RPMI8226 (cell line): ENCODE measurements at regions not wholly inside any gene's neighbourhood (a gene's known extent, or its start where the extent isn't known, plus 50 kb on each side); places are given as distances from the start of the nearest gene placed in this dataset.
A peak's percentile ranks its signal among the peaks of the same experiment; 100 is the strongest.
"Not testable (repeated sequence)": the region's sequence is repeated elsewhere in the genome, so short reads cannot be mapped to it uniquely, and the experiment has no call there.

Experiments used
- DNase-seq: peaks from one replicate; pipeline ENCODE4 v3.0.0-alpha.2; 2015

DNA sequence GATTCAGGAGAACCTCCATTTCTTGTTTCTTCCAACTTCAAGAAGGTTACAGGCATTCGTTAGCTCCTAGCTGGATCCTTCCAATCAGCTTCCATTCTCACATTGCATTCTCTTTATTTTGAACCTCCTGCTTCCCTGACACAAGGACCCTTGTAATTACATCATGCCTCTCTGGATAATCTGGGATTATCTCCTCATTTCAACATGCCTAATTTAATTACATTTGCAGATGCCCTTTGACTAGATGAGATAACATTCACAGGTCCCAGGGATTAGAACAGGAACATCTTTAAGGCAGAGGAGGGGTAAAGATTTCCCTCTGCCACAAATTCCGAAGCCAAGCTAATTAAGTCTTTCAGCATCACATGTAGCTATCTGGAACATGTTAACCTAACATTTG, 753.8 kb upstream of the PCDH7 start:
- no peak for DNase-seq

DNA sequence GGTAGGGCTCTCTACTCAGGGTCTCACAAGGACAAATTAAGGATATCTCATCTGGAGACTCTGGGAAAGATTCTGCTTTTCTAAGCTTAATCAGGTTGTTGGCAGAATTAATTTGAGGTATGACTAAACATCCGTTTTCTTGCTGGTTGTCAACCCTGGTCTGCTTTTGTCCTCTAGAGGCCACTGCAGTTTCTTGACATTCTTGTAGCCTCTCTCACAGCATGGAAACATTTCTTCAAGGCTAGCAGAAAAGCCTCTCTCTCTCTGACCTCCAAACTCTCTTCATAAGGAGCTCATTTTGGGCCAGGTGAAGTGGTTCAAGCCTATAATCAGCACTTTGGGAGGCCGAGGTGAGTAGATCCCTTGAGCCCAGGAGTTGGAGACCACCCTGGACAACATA, 749.5 kb upstream of the PCDH7 start:
- peak; percentile 8 for DNase-seq

DNA sequence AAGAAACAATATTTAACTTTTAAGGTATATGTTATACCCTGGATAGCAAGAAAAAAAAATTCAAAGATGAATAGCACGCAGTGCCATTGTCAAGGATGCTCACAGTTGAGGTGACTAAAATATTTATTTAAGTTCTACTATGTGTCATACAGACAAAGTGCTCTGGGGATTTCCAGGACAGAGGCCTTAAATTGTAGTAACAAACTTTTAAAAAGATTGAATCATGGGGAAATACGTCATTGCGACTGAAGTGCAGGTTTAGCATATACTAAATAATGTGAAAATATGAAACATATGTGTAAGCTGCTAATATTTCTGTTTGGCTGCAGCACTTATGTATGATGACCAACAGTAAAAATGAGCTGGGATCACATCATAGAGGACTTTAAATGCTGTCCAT, 748.0 kb upstream of the PCDH7 start:
- no peak for DNase-seq

DNA sequence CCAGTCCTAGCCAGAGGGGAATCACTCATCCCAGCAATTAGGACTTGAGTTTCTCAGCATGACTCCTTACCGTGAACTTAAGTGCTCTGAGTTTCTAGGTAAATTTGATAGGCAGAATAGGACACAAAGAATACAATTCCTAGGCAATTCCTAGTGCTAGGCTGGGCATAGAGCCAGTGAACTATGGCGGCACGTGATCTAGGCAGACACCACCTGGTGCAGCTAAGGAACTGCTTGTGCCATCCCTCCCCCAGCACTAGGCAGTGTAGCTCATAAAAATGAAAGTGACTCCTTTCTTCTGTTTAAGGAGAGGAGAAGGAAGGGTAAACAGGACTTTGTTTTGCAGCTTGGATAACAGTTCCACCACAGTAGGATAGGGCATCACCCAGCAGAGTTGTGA, 736.3 kb upstream of the PCDH7 start:
- no peak for DNase-seq

DNA sequence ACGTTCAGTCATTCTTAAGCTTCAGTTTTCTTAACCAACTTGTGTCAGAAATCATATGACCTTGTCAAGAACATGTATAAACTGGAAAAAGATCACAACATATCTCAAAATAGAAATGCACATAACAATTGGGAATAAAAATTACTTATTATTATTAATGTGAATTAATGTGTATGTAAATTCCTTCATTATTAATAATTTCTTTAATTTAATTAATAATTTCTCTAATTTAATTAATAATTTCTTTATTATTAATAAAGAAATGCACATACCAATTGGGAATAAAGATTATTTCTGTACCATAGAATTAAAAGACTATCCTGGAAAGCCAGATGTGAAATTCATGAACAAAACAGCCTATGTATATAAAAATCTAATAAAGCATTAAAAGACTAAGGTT, 718.5 kb upstream of the PCDH7 start:
- no peak for DNase-seq

DNA sequence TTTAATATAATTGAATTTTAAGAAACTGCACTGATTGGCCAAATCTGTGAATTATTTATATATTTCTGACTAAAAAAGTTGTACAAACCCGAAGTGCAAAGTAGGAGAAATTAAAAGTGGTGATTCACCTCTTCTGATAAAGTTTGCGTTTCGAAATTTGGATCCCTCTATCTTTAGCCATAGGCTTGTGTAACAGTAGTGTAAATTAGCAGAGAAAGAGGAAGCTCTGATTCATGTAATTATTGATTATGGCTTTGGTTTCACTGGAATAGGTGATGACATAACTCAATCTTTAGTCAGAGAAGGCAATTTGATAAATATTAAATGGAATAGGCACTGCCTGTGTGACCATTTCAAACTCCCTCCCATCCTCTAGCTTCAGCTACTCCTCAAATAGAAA, 717.8 kb upstream of the PCDH7 start:
- no peak for DNase-seq

DNA sequence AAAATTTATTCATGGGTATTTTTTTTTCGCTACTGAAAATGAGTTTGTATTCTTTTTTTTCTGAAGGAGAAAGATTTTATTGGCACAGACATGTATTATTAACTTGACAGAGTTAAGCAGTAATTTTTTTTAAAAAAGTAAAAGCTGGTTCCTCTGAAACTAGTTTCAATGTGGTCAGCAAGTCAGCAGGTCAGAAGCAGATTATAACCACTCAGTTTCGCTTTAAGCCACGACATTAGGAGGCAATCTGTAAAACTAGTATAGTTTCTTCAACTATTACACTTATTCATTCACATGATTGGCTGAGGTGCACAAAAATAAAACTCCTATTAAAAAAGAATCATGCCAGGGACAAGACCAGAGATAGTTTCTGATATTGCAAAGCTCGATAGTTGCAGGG, 714.2 kb upstream of the PCDH7 start:
- no peak for DNase-seq

DNA sequence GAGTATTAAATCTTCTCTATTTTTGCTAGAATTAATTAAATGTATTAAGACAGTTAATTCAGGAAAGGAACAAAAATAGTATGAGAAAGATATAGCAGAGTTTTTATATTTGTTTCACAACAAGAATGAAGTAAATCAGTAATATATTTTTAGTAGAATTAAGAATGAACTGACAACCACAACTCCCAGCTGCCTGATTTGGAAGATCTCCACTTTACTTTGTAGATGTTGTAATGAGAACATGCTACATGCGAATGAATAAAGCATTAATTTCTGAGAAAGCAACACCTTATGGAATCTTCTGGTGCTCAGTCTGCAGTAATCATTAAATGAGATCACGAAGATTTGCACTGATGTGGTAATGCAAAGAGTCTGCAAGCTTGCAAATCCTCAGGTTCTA, 695.6 kb upstream of the PCDH7 start:
- DNase-seq = no peak

DNA sequence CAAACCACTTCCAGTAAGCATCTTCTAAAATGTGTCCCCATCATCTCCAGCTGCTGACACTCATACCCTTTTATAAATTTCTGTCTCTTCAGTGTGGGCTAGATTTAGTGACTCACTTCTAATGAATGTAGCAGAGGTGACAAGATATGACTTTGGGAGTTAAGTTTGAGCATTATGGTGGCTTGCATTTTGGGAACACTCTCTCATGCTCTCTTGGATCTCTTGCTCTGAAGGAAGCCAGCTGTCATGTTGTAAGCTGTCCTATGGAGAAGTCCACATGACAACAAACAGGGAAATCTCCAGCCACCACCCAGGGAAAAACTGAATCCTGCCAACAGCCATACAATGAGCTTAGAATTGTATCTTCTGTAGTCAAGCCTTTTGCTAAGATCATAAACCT, 691.3 kb upstream of the PCDH7 start:
- no peak for DNase-seq

DNA sequence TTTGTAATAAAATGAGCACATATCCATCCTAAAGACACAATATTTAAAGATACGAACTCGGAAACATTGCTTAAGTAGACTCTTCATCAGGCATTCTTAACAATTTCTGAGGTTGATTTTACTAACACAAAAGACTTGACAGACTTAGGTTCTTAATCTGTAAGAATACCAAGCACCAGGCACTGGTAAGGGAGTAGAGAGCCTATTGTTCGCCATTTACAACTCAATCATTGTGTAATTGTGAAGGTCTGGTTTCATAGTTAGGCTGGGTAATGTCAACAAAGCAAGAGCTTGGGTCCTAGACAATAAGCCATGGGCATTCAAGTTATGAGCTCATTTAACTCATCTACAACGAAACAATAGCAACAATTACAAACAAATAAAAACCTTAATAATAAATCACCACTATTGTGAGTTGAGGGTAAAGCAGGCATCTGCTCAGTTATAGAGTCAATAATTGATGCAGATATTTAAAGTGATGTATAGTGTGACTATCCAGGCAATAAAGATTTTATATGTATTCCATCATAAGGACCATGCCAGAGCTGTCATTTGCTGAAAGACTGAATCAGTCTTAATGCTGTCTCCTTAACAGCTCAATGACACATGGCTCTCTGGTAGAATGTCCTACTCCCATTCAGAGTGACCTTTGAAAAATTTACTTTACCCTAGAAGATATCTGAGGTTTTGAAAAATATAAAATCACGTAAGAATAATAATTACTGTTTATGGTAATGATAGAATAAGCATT, 664.0 kb upstream of the PCDH7 start:
- no peak for DNase-seq

DNA sequence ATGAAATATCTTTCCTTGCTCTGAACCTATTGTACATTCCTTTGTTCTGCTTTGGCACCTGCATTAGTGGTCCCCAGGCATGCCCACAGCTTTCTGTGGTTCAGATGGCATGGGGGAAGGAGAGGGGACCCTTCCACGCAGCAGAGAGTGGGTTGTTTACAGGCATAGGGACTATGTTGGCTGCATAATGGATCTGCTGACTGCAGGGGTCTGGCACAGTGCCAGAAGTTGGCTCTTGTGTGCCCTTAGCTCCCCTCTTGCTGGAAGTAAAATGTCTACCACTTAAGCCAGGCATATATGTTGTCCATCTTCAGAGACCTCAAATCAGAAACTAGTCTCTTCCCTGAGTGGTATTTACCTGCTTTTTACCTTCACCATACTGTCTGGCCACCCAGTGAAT, 651.9 kb upstream of the PCDH7 start:
- DNase-seq = no peak

DNA sequence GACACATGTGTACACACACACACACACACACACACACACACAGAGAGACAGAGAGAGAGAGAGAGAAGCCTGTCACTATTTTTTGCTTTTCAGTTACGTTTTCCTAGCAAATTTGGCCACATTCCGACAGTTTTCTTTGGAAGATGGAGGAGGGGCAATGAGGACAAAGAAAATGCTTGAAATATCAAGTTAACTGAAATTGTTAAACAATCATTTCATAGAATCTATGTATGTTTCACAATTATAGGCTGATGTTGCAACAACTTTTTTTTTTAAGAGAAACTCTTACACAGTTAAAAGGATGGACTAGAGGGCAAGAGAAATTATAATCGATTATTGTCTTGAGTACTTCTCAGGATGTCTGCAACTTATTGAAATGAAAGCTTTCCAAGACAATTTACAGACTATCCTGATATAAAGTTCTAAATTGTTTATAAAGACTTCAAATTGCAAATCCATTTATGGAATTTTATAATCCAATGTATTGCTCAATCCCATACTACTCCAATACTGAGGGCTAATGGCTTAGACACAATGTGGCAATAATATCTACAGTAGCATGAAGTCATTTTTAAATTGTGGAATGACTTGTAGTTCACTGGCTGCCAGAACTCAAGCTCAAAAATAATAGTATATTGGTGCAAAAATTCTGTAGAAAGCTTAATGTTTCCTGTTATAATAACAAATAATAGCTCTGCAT, 647.0 kb upstream of the PCDH7 start:
- DNase-seq = no peak

DNA sequence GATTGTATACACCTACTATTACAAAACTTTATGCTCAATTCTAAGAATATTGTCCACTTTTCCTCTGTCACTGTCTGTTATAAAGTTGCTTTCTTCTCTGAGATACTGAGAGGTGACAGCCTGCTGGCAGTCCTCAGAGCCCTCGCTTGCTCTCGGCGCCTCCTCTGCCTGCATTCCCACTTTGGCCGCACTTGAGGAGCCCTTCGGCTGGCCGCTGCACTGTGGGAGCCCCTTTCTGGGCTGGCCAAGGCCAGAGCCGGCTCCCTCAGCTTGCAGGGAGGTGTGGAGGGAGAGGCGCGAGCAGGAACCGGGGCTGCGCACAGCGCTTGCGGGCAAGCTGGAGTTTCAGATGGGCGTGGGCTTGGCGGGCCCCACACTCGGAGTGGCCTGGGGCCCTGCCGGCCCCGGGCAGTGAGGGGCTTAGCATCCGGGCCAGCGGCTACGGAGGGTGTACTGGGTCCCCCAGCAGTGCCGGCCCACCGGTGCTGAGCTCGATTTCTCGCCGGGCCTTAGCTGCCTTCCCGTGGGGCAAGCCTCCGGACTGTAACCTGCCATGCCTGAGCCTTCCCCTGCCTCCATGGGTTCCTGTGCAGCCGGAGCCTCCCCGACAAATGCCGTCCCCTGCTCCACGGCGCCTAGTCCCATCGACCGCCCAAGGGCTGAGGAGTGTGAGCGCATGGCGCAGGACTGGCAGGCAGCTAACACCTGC, 627.6 kb upstream of the PCDH7 start:
- not testable (repeated sequence) for DNase-seq

DNA sequence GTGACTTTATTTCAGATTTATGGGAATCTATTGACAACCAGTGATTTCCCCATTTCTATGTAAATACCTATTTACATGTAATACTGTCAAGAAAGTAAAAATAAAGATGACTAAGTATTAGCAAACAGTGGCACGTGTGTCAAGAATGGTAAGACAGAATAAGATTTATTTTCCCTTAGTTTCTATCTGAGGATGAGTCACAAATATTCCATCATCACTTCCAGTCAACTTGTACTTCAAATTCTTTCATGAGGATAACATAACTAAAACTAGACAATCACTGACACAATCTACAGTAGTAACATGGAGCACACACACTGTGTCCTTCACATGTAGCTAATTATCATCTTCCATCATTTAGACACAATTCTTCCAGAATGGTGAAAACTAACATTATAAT, 625.3 kb upstream of the PCDH7 start:
- DNase-seq = no peak

DNA sequence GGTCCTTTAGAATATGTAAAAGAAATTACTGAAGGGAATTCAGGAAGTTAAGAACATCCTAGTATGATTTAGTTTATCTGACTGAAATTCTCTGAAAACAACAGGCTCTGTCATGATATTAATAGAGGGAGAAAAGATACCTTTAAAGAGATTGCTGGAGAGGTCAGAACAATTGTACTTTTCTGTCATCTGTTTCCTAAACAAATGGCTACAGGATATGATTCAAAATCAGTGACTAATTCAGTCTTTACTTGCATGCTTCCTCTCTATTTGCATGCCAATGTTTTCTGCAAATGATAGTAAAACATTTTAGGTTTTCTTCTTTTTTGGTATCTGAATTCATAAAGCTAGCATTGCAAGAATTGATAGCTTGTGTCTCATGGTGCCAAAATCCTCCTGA, 616.7 kb upstream of the PCDH7 start:
- no peak for DNase-seq

DNA sequence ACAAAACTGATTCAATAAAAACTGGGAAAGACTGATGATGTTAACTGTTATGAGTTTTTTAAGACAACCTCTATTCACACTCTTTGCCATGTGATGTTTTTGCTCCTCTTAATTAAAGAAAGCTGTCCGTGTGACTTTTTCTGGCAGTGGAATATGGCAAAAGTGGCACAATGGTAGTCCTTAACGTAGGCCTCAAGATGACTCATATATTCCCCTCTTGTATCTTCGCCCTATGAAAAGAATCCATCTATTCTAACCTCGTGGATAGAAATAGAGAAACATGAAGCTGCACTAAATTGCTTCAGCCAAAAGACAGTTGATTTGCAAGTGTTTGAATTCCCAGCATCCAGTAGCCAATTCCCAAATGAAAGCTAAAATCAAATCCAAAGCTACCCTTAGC, 603.8 kb upstream of the PCDH7 start:
- no peak for DNase-seq

DNA sequence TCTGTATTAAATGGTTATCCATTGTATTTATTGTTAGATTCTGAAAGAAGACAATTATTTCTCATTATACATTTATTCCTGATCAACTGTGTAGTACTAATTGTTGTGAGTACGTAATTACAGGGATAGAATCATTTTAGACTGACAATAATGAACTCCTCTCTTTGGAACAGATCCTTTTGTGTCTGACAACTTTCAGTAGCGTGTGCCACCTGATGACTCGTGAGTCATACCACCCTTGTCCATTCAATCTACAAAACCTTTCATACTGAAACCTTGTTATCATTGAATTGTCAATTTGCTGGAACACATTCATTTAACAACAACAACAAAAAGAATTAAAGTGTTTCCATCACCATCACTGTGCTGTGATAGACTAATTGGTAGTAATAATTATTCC, 602.7 kb upstream of the PCDH7 start:
- no peak for DNase-seq

DNA sequence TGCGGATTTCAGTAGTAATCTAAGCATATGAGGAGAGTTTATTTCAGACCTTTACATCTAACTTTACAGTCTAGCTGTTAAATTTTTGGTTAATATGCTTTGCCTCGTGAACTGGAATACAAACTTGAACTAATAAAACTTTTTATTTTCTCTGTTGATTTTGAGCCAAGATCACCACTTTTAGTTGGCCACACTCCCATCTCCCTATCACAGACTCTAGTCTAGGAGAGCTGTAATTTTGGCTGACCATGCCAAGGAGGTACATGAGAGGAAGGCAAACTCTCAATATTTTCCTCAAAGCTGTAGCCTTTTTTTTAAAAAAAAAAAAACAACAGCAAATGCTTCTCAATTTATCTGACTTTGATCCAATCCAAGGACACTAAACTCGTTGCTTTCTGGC, 597.5 kb upstream of the PCDH7 start:
- no peak for DNase-seq

DNA sequence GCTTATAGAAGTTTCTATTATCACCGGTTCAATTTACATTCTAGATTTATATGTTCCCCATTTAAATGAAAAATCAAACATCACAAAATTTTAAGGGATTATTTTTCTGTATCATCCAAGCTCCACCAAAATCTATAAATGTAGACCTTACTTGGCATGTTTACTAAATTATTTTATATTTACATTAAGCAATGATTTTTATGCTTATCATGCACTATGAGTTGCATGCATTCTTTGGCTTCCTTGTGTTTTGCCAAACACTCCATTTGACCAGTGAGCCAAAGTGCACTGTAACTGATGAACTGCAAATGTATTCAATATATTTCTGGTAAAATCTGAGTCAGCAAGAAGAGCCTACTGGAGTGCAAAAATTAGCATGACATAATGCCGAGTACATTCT, 595.5 kb upstream of the PCDH7 start:
- not testable (repeated sequence) for DNase-seq

DNA sequence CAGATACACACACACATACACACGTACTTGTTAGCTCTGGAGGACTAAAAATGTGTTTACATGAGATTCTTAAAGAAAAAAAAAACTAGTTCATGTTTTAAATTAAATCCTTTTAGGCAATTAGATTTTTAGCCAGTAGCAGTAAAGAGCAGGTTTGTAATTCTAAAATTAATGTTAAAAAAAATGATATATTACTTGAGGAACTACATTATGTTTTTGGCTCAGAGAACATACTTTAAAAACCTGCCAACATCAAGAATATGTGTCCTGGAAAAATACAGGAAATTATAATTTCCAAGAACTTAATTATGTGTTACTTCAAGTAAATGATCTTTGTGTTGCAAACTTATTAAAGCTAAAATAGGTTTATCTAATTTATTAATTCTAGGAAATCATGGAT, 594.3 kb upstream of the PCDH7 start:
- DNase-seq = no peak

DNA sequence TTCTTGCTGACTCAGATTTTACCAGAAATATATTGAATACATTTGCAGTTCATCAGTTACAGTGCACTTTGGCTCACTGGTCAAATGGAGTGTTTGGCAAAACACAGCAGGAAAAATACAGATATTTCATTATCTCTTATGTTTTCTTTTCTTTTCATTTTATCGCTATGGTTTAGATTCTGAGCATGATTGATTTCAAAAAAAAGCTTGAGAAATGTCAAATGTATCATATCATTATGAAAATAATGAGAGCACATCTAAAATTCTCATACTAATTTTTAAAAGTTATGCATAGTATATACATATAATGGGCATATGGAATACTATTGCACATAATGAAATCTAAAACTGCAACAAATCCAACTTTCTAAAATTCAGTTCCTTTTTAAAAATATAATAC, 593.8 kb upstream of the PCDH7 start:
- DNase-seq = no peak

DNA sequence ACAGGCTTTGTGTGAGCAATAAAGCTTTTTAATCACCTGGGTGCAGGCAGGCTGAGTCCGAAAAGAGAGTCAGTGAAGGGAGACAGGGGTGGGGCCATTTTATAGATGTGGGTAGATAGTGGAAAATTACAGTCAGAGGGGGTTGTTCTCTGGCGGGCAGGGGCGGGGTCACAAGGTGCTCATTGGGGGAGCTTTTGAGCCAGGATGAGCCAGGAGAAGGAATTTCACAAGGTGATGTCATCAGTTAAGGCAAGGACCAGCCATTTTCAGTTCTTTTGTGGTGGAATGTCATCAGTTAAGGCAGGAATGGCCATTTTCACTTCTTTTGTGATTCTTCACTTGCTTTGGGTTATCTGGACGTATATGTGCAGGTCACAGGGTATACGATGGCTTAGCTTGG, 571.3 kb upstream of the PCDH7 start:
- DNase-seq = not testable (repeated sequence)

DNA sequence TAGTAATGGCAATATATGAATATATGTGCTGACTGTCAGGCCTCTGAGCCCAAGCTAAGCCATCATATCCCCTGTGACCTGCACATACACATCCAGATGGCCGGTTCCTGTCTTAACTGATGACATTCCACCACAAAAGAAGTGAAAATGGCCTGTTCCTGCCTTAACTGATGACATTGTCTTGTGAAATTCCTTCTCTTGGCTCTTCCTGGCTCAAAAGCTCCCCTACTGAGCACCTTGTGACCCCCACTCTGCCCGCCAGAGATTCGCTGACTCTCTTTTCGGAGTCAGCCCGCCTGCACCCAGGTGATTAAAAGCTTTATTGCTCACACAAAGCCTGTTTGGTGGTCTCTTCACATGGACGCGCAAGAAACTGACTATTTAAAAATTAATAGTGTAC, 570.6 kb upstream of the PCDH7 start:
- not testable (repeated sequence) for DNase-seq

DNA sequence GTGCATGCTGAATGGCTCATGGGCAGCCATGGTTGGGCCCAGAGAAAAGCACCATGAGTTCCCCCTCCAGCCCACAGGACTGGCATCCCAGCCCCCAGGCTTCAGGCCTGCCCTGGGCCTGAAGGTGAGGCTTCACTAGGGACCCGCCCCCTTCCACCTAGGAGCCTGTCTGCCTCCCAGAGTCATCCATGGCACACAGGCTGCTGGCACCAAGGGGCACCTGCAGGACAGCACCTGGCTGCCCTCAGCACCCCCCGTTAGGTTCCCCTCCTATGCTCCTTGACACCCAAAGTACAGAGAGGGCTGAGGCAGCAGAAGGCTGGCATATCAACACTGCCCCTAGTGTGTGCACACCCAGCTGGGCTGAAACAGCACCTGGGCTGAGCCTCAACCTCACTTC, 566.7 kb upstream of the PCDH7 start:
- no peak for DNase-seq
